Right atrium auricular region (tissue), 2 donors: ENCODE measurements at regions not wholly inside any gene's neighbourhood (a gene's known extent, or its start where the extent isn't known, plus 50 kb on each side); places are given as distances from the start of the nearest gene placed in this dataset.

Source experiments
- DNase-seq: peaks from one replicate; pipeline ENCODE4 v3.0.0-alpha.2; 2019; ENCODE audit warnings: low spot score
- H3K27ac ChIP-seq, 2 donors: fragments of 200-600 bp; sonication (generic); 1 replicate in 1 of 2; 2 replicates in 1 of 2; pipeline ENCODE4 v1.5.1; 2016 to 2019
- H3K27me3 ChIP-seq, 2 donors: fragments of 200-600 bp; sonication (generic); one replicate each; pipeline versions ENCODE4 v1.5.1 to v1.6.0; 2017 to 2019
- H3K36me3 ChIP-seq: fragments of 200-600 bp; sonication (generic); one replicate; pipeline ENCODE4 v1.5.1; 2016
- H3K4me1 ChIP-seq, 2 donors: fragments of 200-600 bp; sonication (generic); one replicate each; pipeline versions ENCODE4 v1.5.1 to v1.6.0; 2017 to 2019
- H3K4me3 ChIP-seq, 2 donors: fragments of 200-600 bp; sonication (generic); 1 replicate in 1 of 2; 2 replicates in 1 of 2; pipeline ENCODE4 v1.5.1; 2017 to 2019; ENCODE audit warnings: mild to moderate bottlenecking in 1 of 2, moderate library complexity in 1 of 2
- H3K9me3 ChIP-seq, 2 donors: fragments of 200-600 bp; sonication (generic); one replicate each; pipeline ENCODE4 v1.5.1; 2019
- CTCF ChIP-seq, 2 donors: fragments of 200-600 bp; sonication (generic); IDR thresholded peaks; one replicate each; pipeline ENCODE4 v1.5.1; 2019; ENCODE audit warnings: antibody characterized with exemption in 2 of 2

DNA sequence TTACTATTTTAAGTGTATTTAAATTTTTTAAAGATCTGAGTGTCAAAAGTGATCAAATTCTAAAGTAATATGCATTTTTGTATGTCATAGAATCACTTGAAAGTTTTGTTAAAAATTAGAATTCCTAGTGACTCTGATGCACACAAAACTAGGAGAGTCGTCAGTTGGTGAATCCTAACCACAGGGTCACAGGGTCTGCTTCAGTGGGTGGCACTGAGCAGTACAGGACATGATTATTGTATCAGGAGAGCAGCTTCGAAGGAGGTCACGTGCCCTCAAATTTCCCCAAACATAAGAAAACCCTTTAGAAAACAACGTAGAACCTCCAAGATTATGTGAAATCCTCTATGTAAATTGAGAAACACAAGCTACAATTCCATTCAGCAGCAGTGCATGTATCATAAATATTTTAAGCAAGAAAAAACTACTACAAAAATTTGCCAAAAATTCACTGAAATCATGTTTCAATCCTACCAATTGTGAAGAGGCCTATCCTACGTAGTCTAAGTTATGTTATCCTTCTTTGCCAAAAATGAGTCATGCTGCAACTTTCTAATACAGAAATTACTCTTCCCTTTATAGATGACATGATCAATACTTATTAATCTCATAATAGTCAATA is 323.6 kb downstream of the AASDHPPT start:
- Histone ChIP-seq H3K4me1 (no peaks in the 10 kb centered on the region), H3K4me3 (no peak overlapping the region), H3K9me3 (peaks cover 0 to 1% of the 10 kb centered on the region in 2 donors), H3K36me3 (no peaks in the 10 kb centered on the region), H3K27ac (no peak overlapping the region), H3K27me3 (no peaks in the 10 kb centered on the region)
- no peak for TF ChIP-seq CTCF (IDR thresholded peaks at IDR 0.05)
- DNase-seq: no peak

DNA sequence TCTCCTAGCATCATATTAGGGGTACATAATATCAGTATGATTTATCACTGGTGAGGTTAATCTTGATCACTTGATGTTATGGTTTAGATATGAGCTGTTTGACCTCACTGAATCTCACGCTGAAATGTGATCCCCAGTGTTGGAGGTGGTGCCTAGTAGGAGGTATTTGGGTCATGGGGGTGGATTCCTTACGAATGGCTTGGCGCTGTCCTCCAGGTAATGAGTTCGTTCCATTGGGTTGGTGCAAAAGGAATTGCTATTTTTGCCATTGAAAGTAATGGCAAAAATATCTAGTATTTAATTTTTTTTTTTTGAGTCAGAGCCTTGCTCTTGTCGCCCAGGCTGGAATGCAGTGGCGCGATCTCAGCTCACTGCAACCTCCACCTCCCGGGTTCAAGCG is 326.3 kb downstream of the AASDHPPT start:
- DNase-seq: no peak
- Histone ChIP-seq H3K9me3 (no peaks in the 10 kb centered on the region), H3K27ac (no peak overlapping the region), H3K27me3 (no peaks in the 10 kb centered on the region), H3K36me3 (no peaks in the 10 kb centered on the region), H3K4me3 (no peak overlapping the region), H3K4me1 (no peaks in the 10 kb centered on the region)
- no peak for TF ChIP-seq CTCF (IDR thresholded peaks at IDR 0.05)

- Histone ChIP-seq H3K9me3 (no peaks in the 10 kb centered on the region), H3K27ac (no peak overlapping the region), H3K4me1 (no peaks in the 10 kb centered on the region), H3K4me3 (no peak overlapping the region), H3K36me3 (no peaks in the 10 kb centered on the region), H3K27me3 (no peaks in the 10 kb centered on the region)
- no peak for DNase-seq
- no peak for TF ChIP-seq CTCF (IDR thresholded peaks at IDR 0.05)
Observed at GRCh38 chr11:106409222-106409621, 331.8 kb downstream of the AASDHPPT start.

DNA sequence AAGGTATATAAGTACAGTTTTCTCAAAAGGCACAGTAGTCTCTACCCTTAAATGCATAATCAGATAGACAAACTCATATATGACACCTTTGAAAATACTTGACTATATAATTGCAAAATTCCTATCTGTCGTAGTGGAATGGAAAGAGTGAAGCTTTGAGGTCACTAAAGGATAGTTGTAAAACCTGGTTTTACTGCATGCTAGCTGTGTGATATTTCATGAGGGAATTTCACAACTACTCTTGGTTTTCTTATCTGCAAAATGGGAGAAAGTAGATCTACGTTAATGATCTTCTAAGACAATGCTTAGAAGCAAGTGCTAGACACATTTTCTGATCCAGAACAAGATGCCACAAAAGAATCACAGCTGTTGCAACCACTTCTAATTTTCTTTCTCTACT is 332.2 kb downstream of the AASDHPPT start:
- TF ChIP-seq CTCF (IDR thresholded peaks at IDR 0.05): no peak
- Histone ChIP-seq H3K4me1 (no peaks in the 10 kb centered on the region), H3K36me3 (no peaks in the 10 kb centered on the region), H3K9me3 (no peaks in the 10 kb centered on the region), H3K27me3 (no peaks in the 10 kb centered on the region), H3K27ac (no peak overlapping the region), H3K4me3 (no peak overlapping the region)
- no peak for DNase-seq

DNA sequence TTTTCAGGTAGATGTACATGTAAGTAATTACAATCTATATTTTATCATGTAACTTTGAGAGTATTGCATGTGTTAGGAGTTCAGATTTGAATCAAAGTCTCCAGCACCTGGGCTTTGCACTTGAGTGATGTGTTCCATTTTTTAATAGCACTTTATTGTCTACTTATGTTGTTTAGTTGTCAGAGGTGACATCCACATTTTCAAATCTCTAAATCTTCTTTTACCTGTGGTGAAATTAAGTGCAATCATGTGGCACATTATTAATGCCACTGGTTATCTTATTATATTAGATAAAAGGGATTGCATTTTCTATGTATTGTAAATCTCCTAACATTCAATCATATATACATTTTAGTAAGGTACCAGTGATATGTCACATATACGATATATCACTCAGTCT is 333.4 kb downstream of the AASDHPPT start:
- no peak for TF ChIP-seq CTCF (IDR thresholded peaks at IDR 0.05)
- Histone ChIP-seq H3K27me3 (no peaks in the 10 kb centered on the region), H3K4me3 (no peak overlapping the region), H3K27ac (no peak overlapping the region), H3K4me1 (no peaks in the 10 kb centered on the region), H3K9me3 (no peaks in the 10 kb centered on the region), H3K36me3 (no peaks in the 10 kb centered on the region)
- DNase-seq: no peak

DNA sequence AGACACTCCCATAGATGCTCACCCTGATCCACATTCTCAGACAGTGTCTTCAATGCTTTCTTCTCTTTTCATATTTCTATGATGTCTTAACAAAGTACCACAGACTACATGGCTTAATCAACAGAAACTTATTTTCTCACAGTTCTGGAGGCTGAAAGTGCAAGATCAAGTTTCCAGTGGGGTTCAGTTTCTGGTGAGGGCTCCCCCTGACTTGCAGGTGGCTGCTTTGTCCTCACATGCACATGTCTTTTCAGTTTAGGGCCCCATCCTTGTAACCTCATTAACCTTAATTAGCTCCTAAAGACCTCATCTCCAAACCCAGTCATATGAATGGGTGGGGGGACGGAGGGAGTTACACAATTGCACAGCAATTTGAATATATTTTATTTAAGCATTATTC is 335.8 kb downstream of the AASDHPPT start:
- no peak overlapping the region for H3K4me3 ChIP-seq
- H3K36me3 ChIP-seq: no peaks in the 10 kb centered on the region
- no peak overlapping the region for H3K27ac ChIP-seq
- H3K27me3 ChIP-seq: no peaks in the 10 kb centered on the region
- DNase-seq: no peak
- no peaks in the 10 kb centered on the region for H3K9me3 ChIP-seq
- H3K4me1 ChIP-seq: no peaks in the 10 kb centered on the region
- TF ChIP-seq CTCF (IDR thresholded peaks at IDR 0.05): no peak
